HepG2 (cell line): ENCODE measurements at regions not wholly inside any gene's neighbourhood (a gene's known extent, or its start where the extent isn't known, plus 50 kb on each side); places are given as distances from the start of the nearest gene placed in this dataset.

Experiments used
- ATAC-seq: fragments of 200-7000 bp; cut with Tn5 transposase; 3 replicates; pipeline ENCODE4 v1.9.1; 2020; ENCODE audit warnings: mild to moderate bottlenecking, moderate library complexity
- BruUV-seq: library from RNA; stranded (reverse); fragments of 400-500 nt; replicated peaks from 2 replicates; lab custom pipeline; 2021; lab: Mats Ljungman, UMichigan
- CTCF ChIA-PET: fragments of 300-600 bp; formaldehyde crosslinking; extraction: SDS; loops from one replicate; lab custom pipeline; 2021; ENCODE audit warnings: low total read pairs, inconsistent platforms, low intra/inter-chr PET ratio; lab: Yijun Ruan, JAX
- POLR2A ChIA-PET: fragments of 350-600 bp; sonication (Branson Sonifier 250); formaldehyde crosslinking; loops from one replicate; lab custom pipeline; 2020; ENCODE audit warnings: antibody characterized with exemption, inconsistent platforms; lab: Yijun Ruan, JAX
- DNase-seq: peaks from one replicate; pipeline ENCODE4 v3.0.0-alpha.2; 2015; ENCODE audit warnings: low spot score
- FAIRE-seq: peaks from 3 replicates; lab custom pipeline; 2011; peaks lifted over from hg19 to GRCh38; lab: Jason Lieb, UNC
- H2AFZ ChIP-seq: one replicate; pipeline ENCODE4 v1.6.1; 2011; ENCODE audit warnings: low read length, inconsistent platforms
- H3K27ac ChIP-seq: fragments of 300-600 bp; 3 replicates; pipeline ENCODE4 v1.8.0; 2011; ENCODE audit warnings: mixed run types, mild to moderate bottlenecking, mixed read lengths, low read length, inconsistent platforms; ENCODE audit not compliant: insufficient read depth; ENCODE audit errors: extremely low read length
- H3K27me3 ChIP-seq, 2 experiments: fragments of 200-600 bp in 1 of 2; 2 replicates in 1 of 2; 3 replicates in 1 of 2; pipeline versions ENCODE4 v1.6.0 to v1.8.0; 2011; ENCODE audit warnings: low read length in 2 of 2, mild to moderate bottlenecking in 2 of 2, moderate library complexity in 2 of 2, inconsistent platforms in 1 of 2; ENCODE audit not compliant: insufficient read depth in 2 of 2, control insufficient read depth in 1 of 2
- H3K36me3 ChIP-seq, 2 experiments: fragments of 200-600 bp in 1 of 2; replicated peaks in 1 of 2; 2 replicates in 1 of 2; 3 replicates in 1 of 2; pipeline versions ENCODE4 v1.5.1 to v1.8.0; 2011; ENCODE audit warnings: low read length in 2 of 2, inconsistent platforms in 1 of 2; ENCODE audit not compliant: insufficient read depth in 2 of 2, control insufficient read depth in 1 of 2
- H3K4me1 ChIP-seq: 2 replicates; pipeline ENCODE4 v1.5.1; 2012; ENCODE audit warnings: low read length, inconsistent platforms; ENCODE audit not compliant: insufficient read depth
- H3K4me2 ChIP-seq: 2 replicates; pipeline ENCODE4 v1.6.0; 2011; ENCODE audit warnings: low read depth, low read length, inconsistent platforms
- H3K4me3 ChIP-seq, 3 experiments: fragments of 200-600 bp in 1 of 3; sonication (generic), shearing (Covaris generic) in 1 of 3; replicated peaks in 1 of 3; 2 replicates each; pipeline ENCODE4 v1.5.1; 2011 to 2016; ENCODE audit warnings: low read length in 3 of 3, inconsistent platforms in 2 of 3, low read depth in 2 of 3, mild to moderate bottlenecking in 2 of 3, control low read depth in 1 of 3, mixed read lengths in 1 of 3; ENCODE audit not compliant: insufficient read depth in 1 of 3
- H3K79me2 ChIP-seq: one replicate; pipeline ENCODE4 v1.6.1; 2011; ENCODE audit warnings: low read length, inconsistent platforms; ENCODE audit not compliant: insufficient read depth
- H3K9ac ChIP-seq: 2 replicates; pipeline ENCODE4 v1.6.0; 2011; ENCODE audit warnings: mild to moderate bottlenecking, low read depth, low read length, inconsistent platforms; ENCODE audit not compliant: insufficient read depth
- H3K9me3 ChIP-seq: 2 replicates; pipeline ENCODE4 v1.5.1; 2012; ENCODE audit warnings: mild to moderate bottlenecking, low read length
- H4K20me1 ChIP-seq: 2 replicates; pipeline ENCODE4 v1.6.0; 2011; ENCODE audit warnings: inconsistent platforms, mild to moderate bottlenecking, low read length, moderate library complexity; ENCODE audit not compliant: insufficient read depth
- EZH2 ChIP-seq: conservative IDR thresholded peaks from 2 replicates; pipeline ENCODE4 v1.6.1; 2012; ENCODE audit warnings: mild to moderate bottlenecking, low read depth, low read length, moderate library complexity
- HNF1A ChIP-seq, 2 experiments: sonication (generic) in 1 of 2; formaldehyde crosslinking in 1 of 2; IDR thresholded peaks; 2 replicates each; pipeline versions ENCODE4 v1.4.0 to v1.6.1; 2016 to 2020; ENCODE audit warnings: borderline replicate concordance in 1 of 2, low read depth in 1 of 2, mild to moderate bottlenecking in 1 of 2, missing genetic modification reagents in 1 of 2
- HNF4A ChIP-seq: sonication (generic); formaldehyde crosslinking; IDR thresholded peaks from 2 replicates; pipeline ENCODE4 v1.4.0; 2020; ENCODE audit warnings: missing genetic modification reagents
- HNRNPLL ChIP-seq: fragments of 200-400 bp; formaldehyde crosslinking; IDR thresholded peaks from 2 replicates; pipeline ENCODE4 v1.6.1; 2017; ENCODE audit warnings: mild to moderate bottlenecking, low read depth, low read length; ENCODE audit not compliant: poor library complexity, severe bottlenecking
- KDM1A ChIP-seq: IDR thresholded peaks from 2 replicates; pipeline ENCODE4 v1.6.1; 2016; ENCODE audit warnings: missing compliant biosample characterization
- ZBTB49 ChIP-seq: sonication (generic); formaldehyde crosslinking; IDR thresholded peaks from 2 replicates; pipeline ENCODE4 v1.4.0; 2020; ENCODE audit warnings: missing genetic modification reagents, borderline replicate concordance
- ZMYM3 ChIP-seq: sonication (generic); formaldehyde crosslinking; IDR thresholded peaks from 2 replicates; pipeline ENCODE4 v1.5.1; 2020; ENCODE audit warnings: mild to moderate bottlenecking, missing genetic modification reagents
- ZNF629 ChIP-seq: sonication (generic); formaldehyde crosslinking; conservative IDR thresholded peaks from 2 replicates; pipeline ENCODE4 v1.5.0; 2020; ENCODE audit warnings: missing genetic modification reagents
- WGBS: methylation state at CpG from one replicate; pipeline ENCODE4 v1.1.6; 2017; ENCODE audit warnings: low lambda C conversion rate; 5-methylcytosine and 5-hydroxymethylcytosine counted together
- in situ Hi-C: cut with HindIII; loops from 2 replicates; pipeline ENCODE4 v1.10.0; 2017; ENCODE audit warnings: low pct_unique_long_range_greater_than_20kb; ENCODE audit not compliant: extremely low pct_ligation_motif_present
- intact Hi-C: fragments of 100-400 bp; cut with micrococcal nuclease; formaldehyde crosslinking; loops from one replicate; pipeline ENCODE4 v1.10.0; 2022; ENCODE audit not compliant: unreplicated experiment

DNA sequence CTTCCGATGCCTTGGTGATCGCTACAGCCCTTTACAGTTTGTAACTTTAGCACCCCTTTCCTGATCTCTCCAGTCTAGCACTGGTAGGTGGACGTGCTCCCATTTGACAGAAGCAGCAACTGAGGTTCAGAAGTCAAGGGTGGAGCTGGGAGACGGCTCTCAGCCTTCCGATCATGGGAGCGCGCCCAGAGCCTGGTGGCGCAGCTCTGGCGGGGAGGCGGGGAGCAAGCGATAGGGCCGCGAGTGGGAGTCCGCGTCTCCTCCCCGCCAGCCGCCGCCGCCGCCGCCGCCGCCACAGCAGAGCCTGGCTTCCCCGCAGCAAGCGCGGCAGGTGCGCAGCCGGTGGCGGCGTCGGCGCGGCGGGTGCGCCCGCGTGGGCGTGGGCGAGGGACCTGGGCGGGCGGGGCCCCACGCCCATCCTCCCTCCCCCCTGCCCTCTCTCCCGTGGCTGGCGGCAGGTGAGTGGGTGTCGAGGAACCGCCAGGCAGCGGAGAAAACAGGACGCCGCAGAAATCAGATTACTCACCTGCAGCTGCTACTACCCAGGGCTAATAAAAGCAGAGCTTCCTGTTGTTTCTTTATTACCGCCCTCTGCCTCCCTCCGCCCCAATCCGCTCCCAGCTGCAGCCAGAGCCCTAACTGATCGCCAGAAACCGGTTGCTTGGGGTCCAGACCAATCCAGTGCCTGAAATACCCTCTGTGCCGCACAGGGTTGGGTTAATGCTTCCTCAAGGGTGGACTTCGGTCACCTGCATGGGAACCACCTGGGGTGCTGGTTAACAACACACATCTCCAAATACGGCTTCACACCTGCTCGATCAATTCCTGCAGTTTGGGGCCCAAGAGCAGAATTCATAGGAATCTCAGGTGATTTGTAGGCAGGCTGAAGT lies 60.2 kb upstream of the ID3 start:
- H2AFZ ChIP-seq = no peak overlapping the region

More for the DNA sequence above, 60.2 kb upstream of the ID3 start:
- Histone ChIP-seq H4K20me1 (no peaks in the 10 kb centered on the region), H3K9me3 (no peaks in the 10 kb centered on the region), H3K4me1 (peaks cover 9% of the 10 kb centered on the region), H3K4me2 (peak overlapping the region; percentile 63), H3K79me2 (no peaks in the 10 kb centered on the region), H3K4me3 (peak overlapping the region; percentile 38 to 44 (median 39); a peak in 5 of 6 replicates), H3K9ac (no peak overlapping the region), H3K27me3 (peaks cover 13 to 48% of the 10 kb centered on the region in 2 experiments), H3K27ac (no peak overlapping the region), H3K36me3 (no peaks in the 10 kb centered on the region)
- intact Hi-C loops (no loop called here), in situ Hi-C loops (no loop called here)
- ATAC-seq (peak; percentile 53), DNase-seq (no peak), FAIRE-seq (no peak)
- no TSS peak for BruUV-seq
- POLR2A ChIA-PET = no interaction called here
- TF ChIP-seq ZNF629 (CRISPR knock-in tag) (peak; percentile 93), ZMYM3 (CRISPR knock-in tag) (peak; percentile 64; the same call in 1 of the 2 replicates), EZH2 (peak; percentile 25; the same call in 1 of the 2 replicates), HNRNPLL (peak; percentile 40), KDM1A (peak; percentile 37; the same call in 1 of the 2 replicates), HNF4A (peak; percentile 15; the same call in 1 of the 2 replicates), HNF1A (IDR thresholded peaks at IDR 0.05; ENCODE audit: low read depth) (no peak), HNF1A (CRISPR knock-in tag; IDR thresholded peaks at IDR 0.05; ENCODE audit: borderline replicate concordance) (no peak), ZBTB49 (no peak)
- CTCF ChIA-PET = no interaction called here
- 11% methylated on average over 17 of the region's 58 CpGs for WGBS
